Sigmoid colon (tissue), 6 donors: ENCODE measurements at regions not wholly inside any gene's neighbourhood (a gene's known extent, or its start where the extent isn't known, plus 50 kb on each side); places are given as distances from the start of the nearest gene placed in this dataset.

Experiments
- DNase-seq: peaks from one replicate; pipeline ENCODE4 v3.0.0-alpha.2; 2019
- H3K27ac ChIP-seq, 4 donors: fragments of 200-600 bp; sonication (generic); one replicate each; pipeline ENCODE4 v1.5.1; 2016 to 2019; ENCODE audit warnings: mild to moderate bottlenecking in 1 of 4
- H3K27me3 ChIP-seq, 3 donors: fragments of 200-600 bp; sonication (generic); one replicate each; pipeline ENCODE4 v1.5.1; 2019; ENCODE audit warnings: mild to moderate bottlenecking in 1 of 3
- H3K36me3 ChIP-seq, 4 donors: fragments of 200-600 bp; sonication (generic); one replicate each; pipeline ENCODE4 v1.5.1; 2016 to 2019
- H3K4me1 ChIP-seq, 4 donors: fragments of 200-600 bp; sonication (generic); one replicate each; pipeline ENCODE4 v1.5.1; 2017 to 2019
- H3K4me3 ChIP-seq, 4 donors: fragments of 200-600 bp; sonication (generic); one replicate each; pipeline ENCODE4 v1.5.1; 2017 to 2019; ENCODE audit warnings: mild to moderate bottlenecking in 2 of 4, moderate library complexity in 1 of 4
- H3K9me3 ChIP-seq, 4 donors: fragments of 200-600 bp in 3 of 4; sonication (generic) in 3 of 4; one replicate each; pipeline versions ENCODE4 v1.5.1 to v1.6.1; 2013 to 2019
- EP300 ChIP-seq, 4 donors: sonication (generic); formaldehyde crosslinking; IDR thresholded peaks; one replicate each; pipeline ENCODE4 v1.6.1; 2017; ENCODE audit warnings: antibody characterized with exemption in 4 of 4
- POLR2A ChIP-seq, 2 donors: fragments of 450-650 bp; IDR thresholded peaks; one replicate each; pipeline ENCODE4 v1.6.1; 2016; ENCODE audit warnings: antibody characterized with exemption in 2 of 2, mild to moderate bottlenecking in 2 of 2, moderate library complexity in 2 of 2
- POLR2AphosphoS5 ChIP-seq, 4 donors: sonication (generic); formaldehyde crosslinking; IDR thresholded peaks; one replicate each; pipeline ENCODE4 v1.6.1; 2017; ENCODE audit warnings: antibody characterized with exemption in 4 of 4
- WGBS, 2 donors: extraction: QIAGEN DNeasy Blood & Tissue Kit; methylation state at CpG; one replicate each; pipeline ENCODE4 v1.1.7; 2013; 5-methylcytosine and 5-hydroxymethylcytosine counted together
- intact Hi-C: fragments of 100-400 bp; cut with DNase I; formaldehyde crosslinking; loops from one replicate; pipeline ENCODE4 v1.15.1; 2023
- TF ChIP-seq, protein P1 (sequence below), 4 experiments: fragments of 450-650 bp in 3 of 4; fragments of 200-600 bp in 1 of 4; IDR thresholded peaks; one replicate each; pipeline ENCODE4 v1.5.1; 2016 to 2019; ENCODE audit warnings: antibody characterized with exemption in 4 of 4, mild to moderate bottlenecking in 3 of 4, moderate library complexity in 2 of 4
- donor health status: healthy with polysubstance abuse.
- donor health status: healthy.

DNA sequence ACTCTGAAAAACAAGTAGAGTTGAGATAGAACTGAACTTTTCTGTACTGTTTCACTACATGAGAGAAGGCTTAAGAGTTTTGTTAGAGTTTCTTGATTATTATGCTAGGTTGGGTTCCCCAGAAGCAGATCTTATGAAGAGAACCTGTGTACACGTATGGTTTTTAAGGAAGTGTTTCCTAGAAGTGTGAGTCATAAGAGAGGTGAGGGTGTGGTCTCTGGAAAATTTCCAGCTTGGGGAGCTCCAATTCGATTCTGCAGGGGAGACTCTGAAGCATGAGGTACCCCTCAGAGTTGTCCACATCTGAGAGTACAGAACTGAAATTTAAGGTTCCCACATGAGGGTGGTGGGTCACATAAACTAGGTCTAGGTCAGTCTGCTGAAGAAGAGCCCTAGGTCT is 83.3 kb upstream of the MAP2 start:
- no peaks in the 10 kb centered on the region for H3K9me3 ChIP-seq
- H3K27ac ChIP-seq: no peak overlapping the region
- 5 to 19% methylated on average over 2 of the region's 2 CpGs for WGBS, 2 donors
- no peak overlapping the region for H3K4me3 ChIP-seq
- no peaks in the 10 kb centered on the region for H3K36me3 ChIP-seq
- no peak for DNase-seq
- H3K27me3 ChIP-seq: no peaks in the 10 kb centered on the region
- TF ChIP-seq EP300 (IDR thresholded peaks at IDR 0.05): no peak
- TF ChIP-seq, protein P1, sequence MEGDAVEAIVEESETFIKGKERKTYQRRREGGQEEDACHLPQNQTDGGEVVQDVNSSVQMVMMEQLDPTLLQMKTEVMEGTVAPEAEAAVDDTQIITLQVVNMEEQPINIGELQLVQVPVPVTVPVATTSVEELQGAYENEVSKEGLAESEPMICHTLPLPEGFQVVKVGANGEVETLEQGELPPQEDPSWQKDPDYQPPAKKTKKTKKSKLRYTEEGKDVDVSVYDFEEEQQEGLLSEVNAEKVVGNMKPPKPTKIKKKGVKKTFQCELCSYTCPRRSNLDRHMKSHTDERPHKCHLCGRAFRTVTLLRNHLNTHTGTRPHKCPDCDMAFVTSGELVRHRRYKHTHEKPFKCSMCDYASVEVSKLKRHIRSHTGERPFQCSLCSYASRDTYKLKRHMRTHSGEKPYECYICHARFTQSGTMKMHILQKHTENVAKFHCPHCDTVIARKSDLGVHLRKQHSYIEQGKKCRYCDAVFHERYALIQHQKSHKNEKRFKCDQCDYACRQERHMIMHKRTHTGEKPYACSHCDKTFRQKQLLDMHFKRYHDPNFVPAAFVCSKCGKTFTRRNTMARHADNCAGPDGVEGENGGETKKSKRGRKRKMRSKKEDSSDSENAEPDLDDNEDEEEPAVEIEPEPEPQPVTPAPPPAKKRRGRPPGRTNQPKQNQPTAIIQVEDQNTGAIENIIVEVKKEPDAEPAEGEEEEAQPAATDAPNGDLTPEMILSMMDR (IDR thresholded peaks at IDR 0.05): no peak
- TF ChIP-seq POLR2AphosphoS5 (IDR thresholded peaks at IDR 0.05): no peak
- no peak for TF ChIP-seq POLR2A (IDR thresholded peaks at IDR 0.05)
- intact Hi-C loops: no loop called here
- H3K4me1 ChIP-seq: no peaks in the 10 kb centered on the region

DNA sequence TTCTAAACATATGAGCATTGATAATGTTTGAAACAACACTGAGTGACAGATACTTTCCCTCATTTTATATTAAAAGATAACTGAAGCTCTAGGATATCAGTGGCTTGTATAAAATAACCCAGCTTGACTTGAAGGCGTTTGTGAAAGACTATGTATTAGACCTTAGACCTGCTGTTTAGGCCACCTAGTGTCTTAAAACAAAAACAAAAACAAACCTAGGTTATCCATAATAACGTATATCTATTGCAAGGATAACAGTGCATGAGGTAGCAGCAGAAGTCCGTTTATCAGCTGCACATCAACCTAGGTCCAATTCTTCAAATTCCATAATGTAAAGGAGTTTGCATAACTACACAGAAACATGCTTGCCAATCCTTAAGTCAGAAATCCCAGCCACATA is 79.5 kb upstream of the MAP2 start:
- 50 to 76% methylated on average over 3 of the region's 3 CpGs for WGBS, 2 donors
- DNase-seq: no peak
- Histone ChIP-seq H3K27ac (no peak overlapping the region), H3K9me3 (no peaks in the 10 kb centered on the region), H3K4me1 (no peaks in the 10 kb centered on the region), H3K36me3 (no peaks in the 10 kb centered on the region), H3K4me3 (no peak overlapping the region), H3K27me3 (no peaks in the 10 kb centered on the region)
- no peak for TF ChIP-seq POLR2A (IDR thresholded peaks at IDR 0.05)
- TF ChIP-seq EP300 (IDR thresholded peaks at IDR 0.05): no peak
- TF ChIP-seq POLR2AphosphoS5 (IDR thresholded peaks at IDR 0.05): no peak
- TF ChIP-seq, protein P1 (IDR thresholded peaks at IDR 0.05): no peak
- intact Hi-C loops: no loop called here

DNA sequence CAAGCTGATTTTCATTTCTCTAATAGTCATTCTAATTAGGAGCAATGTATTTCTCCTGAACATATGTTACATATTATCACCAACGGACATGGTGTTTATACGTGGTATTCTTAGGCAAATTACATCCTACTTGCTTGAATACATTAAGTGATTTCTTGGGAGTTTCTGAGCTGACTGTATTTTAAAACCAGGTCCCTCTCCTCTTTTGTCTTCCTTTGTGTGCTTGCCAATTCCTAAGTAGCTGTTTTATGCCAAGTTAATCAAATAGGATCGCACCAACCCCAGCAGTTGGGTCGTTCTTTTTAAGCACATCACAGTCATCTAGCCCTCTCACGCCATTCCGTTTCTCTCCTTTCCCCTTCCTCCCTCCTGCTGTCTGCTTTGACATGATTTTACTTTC is 75.4 kb upstream of the MAP2 start:
- Histone ChIP-seq H3K9me3 (no peaks in the 10 kb centered on the region), H3K4me3 (no peak overlapping the region), H3K27ac (no peak overlapping the region), H3K4me1 (no peaks in the 10 kb centered on the region), H3K36me3 (no peaks in the 10 kb centered on the region), H3K27me3 (no peaks in the 10 kb centered on the region)
- DNase-seq: no peak
- TF ChIP-seq EP300 (IDR thresholded peaks at IDR 0.05): no peak
- no peak for TF ChIP-seq POLR2AphosphoS5 (IDR thresholded peaks at IDR 0.05)
- TF ChIP-seq, protein P1 (IDR thresholded peaks at IDR 0.05): no peak
- no peak for TF ChIP-seq POLR2A (IDR thresholded peaks at IDR 0.05)
- 50 to 52% methylated on average over 6 of the region's 6 CpGs for WGBS, 2 donors
- intact Hi-C loops: no loop called here

DNA sequence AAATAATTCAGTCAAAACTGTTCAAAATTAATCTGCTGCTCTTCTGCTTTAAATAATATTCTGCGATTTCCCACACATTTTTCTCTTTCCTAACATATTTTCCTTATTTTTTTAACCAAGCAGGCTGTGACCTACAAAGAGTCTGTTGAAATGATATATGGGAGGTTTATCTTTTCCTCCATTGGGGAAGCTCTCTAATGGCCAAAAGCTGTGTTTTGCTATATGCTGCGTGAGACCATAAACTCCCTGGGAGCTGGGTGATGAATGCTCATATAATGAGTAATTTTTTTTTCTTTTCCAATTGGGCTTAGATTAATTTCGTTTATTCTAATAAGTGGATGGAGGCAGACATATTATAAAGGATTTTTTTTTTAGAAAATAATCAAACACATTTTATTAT is 72.2 kb upstream of the MAP2 start:
- DNase-seq: no peak
- Histone ChIP-seq H3K4me3 (no peak overlapping the region), H3K4me1 (no peaks in the 10 kb centered on the region), H3K27me3 (no peaks in the 10 kb centered on the region), H3K36me3 (no peaks in the 10 kb centered on the region), H3K9me3 (no peaks in the 10 kb centered on the region), H3K27ac (no peak overlapping the region)
- intact Hi-C loops: no loop called here
- 58 to 60% methylated on average over 3 of the region's 3 CpGs for WGBS, 2 donors
- TF ChIP-seq POLR2AphosphoS5 (IDR thresholded peaks at IDR 0.05) (no peak), EP300 (IDR thresholded peaks at IDR 0.05) (no peak), POLR2A (IDR thresholded peaks at IDR 0.05) (no peak)
- TF ChIP-seq, protein P1 (IDR thresholded peaks at IDR 0.05): no peak

DNA sequence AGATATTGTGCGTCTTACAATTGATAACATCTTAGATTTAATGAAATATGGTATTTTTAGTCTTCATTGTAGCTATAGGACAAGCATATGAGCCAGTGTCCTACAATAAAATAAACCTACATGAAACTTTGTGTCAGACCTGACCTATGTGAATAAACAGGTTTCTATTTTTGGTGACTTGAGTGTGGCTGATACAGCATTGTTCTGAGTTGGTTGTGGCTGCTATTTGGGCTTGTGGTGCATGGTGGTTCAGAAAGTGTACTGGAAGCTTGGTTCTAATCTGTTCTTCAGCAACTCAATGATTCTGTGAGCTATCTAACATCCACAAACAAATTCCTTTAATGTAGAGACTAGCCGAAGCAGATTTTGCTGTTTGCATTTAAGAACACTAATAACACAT is 64.9 kb upstream of the MAP2 start:
- DNase-seq: no peak
- intact Hi-C loops: no loop called here
- Histone ChIP-seq H3K4me3 (no peak overlapping the region), H3K27ac (no peak overlapping the region), H3K4me1 (no peaks in the 10 kb centered on the region), H3K36me3 (no peaks in the 10 kb centered on the region), H3K9me3 (no peaks in the 10 kb centered on the region), H3K27me3 (no peaks in the 10 kb centered on the region)
- 80 to 90% methylated on average over 2 of the region's 2 CpGs for WGBS, 2 donors
- TF ChIP-seq, protein P1 (IDR thresholded peaks at IDR 0.05): no peak
- TF ChIP-seq POLR2AphosphoS5 (IDR thresholded peaks at IDR 0.05) (no peak), EP300 (IDR thresholded peaks at IDR 0.05) (no peak), POLR2A (IDR thresholded peaks at IDR 0.05) (no peak)
